Thymus (tissue), 11 donors: ENCODE measurements at regions not wholly inside any gene's neighbourhood (a gene's known extent, or its start where the extent isn't known, plus 50 kb on each side); places are given as distances from the start of the nearest gene placed in this dataset.

Experiments
- DNase-seq, 9 donors: peaks; one replicate each; pipeline ENCODE4 v3.0.0-alpha.2; 2013; ENCODE audit warnings: low spot score in 9 of 9, low read depth in 6 of 9, missing footprints in 1 of 9
- H3K27ac ChIP-seq, 2 donors: one replicate each; pipeline ENCODE4 v1.5.1; 2013; ENCODE audit warnings: control low read depth in 1 of 2, low read depth in 1 of 2, low read length in 1 of 2, mild to moderate bottlenecking in 1 of 2, moderate library complexity in 1 of 2
- H3K27me3 ChIP-seq, 2 donors: one replicate each; pipeline ENCODE4 v1.5.1; 2013; ENCODE audit warnings: low read length in 1 of 2; ENCODE audit not compliant: control insufficient read depth in 2 of 2, insufficient read depth in 1 of 2
- H3K36me3 ChIP-seq, 2 donors: one replicate each; pipeline ENCODE4 v1.5.1; 2013; ENCODE audit warnings: low read length in 1 of 2, mild to moderate bottlenecking in 1 of 2, moderate library complexity in 1 of 2; ENCODE audit not compliant: control insufficient read depth in 2 of 2, insufficient read depth in 2 of 2
- H3K4me1 ChIP-seq, 2 donors: one replicate each; pipeline ENCODE4 v1.5.1; 2013; ENCODE audit warnings: low read length in 2 of 2; ENCODE audit not compliant: control insufficient read depth in 2 of 2, insufficient read depth in 2 of 2
- H3K4me3 ChIP-seq, 2 donors: one replicate each; pipeline ENCODE4 v1.5.1; 2013; ENCODE audit warnings: low read length in 2 of 2, control low read depth in 1 of 2, mild to moderate bottlenecking in 1 of 2
- H3K9me3 ChIP-seq, 2 donors: one replicate each; pipeline ENCODE4 v1.5.1; 2013; ENCODE audit warnings: low read length in 1 of 2, mild to moderate bottlenecking in 1 of 2; ENCODE audit not compliant: control insufficient read depth in 2 of 2, insufficient read depth in 1 of 2
- WGBS: extraction: QIAGEN DNeasy Blood & Tissue Kit; methylation state at CpG from one replicate; pipeline ENCODE4 v1.1.7; 2013; 5-methylcytosine and 5-hydroxymethylcytosine counted together
- donor health status: healthy.

DNA sequence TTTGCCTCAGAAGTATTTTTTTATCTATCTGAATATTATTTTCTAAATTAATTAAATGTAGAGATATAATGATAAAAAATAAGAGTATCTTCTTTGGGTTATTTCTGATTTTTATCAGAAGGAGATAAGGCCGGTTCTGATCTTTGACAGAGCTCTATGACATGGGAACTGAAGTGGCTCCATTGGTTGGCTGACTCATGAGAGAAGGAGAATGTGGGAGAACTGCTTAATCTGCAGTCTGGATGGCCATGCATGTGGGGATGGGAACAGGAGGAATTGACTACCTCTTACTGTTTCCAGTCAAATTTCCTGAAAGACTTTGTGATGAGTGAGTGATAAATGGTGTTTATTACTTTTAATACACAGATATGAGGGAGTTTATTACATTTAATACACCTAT is 155.8 kb upstream of the ATP2B1 start:
- Histone ChIP-seq H3K27me3 (no peaks in the 10 kb centered on the region), H3K9me3 (no peaks in the 10 kb centered on the region), H3K27ac (peak overlapping the region; percentile 71 to 87), H3K4me3 (no peak overlapping the region), H3K4me1 (peaks cover 2 to 26% of the 10 kb centered on the region in 2 donors), H3K36me3 (no peaks in the 10 kb centered on the region)
- DNase-seq = no peak
- WGBS = 91% methylated on average over 1 of the region's 1 CpG

DNA sequence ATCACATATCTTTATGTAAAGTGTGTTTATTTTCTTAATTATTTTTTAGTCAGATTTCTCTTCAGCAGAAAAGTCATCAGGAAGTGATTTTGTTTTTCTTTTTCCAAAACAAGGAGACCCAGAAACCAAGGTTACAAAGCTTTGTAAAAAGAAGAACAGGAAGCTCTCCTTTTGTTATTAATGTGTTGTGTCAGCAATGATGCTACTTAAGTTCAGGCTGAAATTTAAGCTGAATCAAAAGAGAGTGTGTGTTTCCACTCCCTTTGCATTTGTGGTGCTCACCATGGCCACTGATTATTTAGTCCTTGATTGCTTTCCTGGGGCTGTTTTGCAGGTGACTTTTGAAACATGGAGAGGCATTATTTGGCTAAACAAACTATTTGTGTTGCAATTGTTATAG is 155.3 kb upstream of the ATP2B1 start:
- Histone ChIP-seq H3K27me3 (no peaks in the 10 kb centered on the region), H3K36me3 (no peaks in the 10 kb centered on the region), H3K4me3 (no peak overlapping the region), H3K4me1 (peaks cover 2 to 26% of the 10 kb centered on the region in 2 donors), H3K27ac (peak overlapping the region; percentile 74 to 87), H3K9me3 (no peaks in the 10 kb centered on the region)
- DNase-seq = peak in 1 of 9 donors; percentile 62

DNA sequence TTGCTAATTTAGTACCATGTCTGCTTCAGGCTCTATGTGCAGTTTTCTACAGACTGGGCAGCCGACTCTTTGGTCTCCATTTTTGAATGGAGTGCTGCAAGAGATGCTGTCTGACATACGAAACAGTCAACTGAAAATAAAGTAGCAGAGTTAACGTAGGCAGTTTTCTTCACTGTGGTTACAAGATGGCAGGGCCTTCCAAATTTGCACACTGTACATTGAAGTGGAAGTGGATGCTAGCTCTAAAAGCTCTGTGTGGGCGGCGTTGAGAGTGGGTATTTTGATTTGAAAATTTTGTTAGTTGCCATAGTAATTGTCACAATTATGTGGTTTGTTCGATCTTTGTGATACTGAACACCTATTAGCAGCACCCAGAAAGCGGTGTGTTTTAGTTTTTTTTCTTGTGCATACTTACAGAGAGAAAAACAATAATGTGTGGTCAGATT is 154.9 kb upstream of the ATP2B1 start:
- H3K4me3 ChIP-seq = no peak overlapping the region

DNA sequence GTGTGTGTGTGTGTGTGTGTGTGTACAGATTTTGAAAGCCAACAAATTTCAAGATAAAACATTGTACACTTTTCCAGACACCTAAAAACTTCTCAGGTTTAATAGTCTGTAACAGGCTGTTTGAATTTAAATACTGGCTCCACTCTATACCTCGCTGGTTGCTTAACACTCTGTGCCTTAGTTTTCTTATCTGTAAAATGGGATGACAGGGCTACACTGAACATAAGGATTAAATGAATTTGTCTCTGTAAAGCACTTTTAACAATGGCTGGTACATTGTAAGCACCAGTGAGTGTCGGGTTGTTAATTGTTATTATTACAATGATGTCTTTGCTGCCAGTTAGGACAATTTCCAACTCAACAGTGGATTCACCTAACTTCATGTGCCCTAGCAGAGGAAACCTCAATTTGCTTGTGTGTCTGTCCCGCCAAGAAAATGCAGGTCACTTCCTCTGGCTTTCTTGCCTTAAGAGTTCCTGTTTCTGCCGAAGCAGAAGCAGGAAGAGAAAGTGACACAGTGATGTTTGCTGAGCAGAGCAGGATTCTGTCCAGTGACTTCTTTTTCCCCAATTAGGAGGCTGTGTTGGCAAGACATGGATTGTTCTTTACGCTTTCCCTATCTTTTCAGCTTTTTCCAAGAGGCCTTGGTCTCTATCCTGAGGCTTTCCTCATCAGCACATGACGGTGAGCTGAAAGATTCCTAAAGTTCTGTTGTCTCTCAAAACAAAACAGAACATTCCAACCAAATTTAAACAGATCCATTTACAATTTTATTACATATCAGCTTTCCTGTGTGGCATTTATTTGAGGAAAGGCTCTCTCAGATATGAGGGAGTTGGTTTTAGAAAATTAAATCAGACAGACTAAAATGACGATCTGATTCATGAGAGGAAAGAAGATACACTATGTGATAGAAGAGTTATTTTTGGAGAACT is 154.1 kb upstream of the ATP2B1 start:
- Histone ChIP-seq H3K27me3 (no peaks in the 10 kb centered on the region), H3K9me3 (no peaks in the 10 kb centered on the region), H3K4me1 (peaks cover 2 to 26% of the 10 kb centered on the region in 2 donors), H3K27ac (peak overlapping the region; percentile 87 to 88), H3K4me3 (peak overlapping the region; percentile 21 to 26), H3K36me3 (no peaks in the 10 kb centered on the region)
- WGBS = 45% methylated on average over 7 of the region's 7 CpGs
- peak in 6 of 9 donors; percentile 56 to 84 (median 62) for DNase-seq

More for the DNA sequence above, 154.9 kb upstream of the ATP2B1 start:
- Histone ChIP-seq H3K27me3 (no peaks in the 10 kb centered on the region), H3K4me1 (peaks cover 2 to 26% of the 10 kb centered on the region in 2 donors), H3K36me3 (no peaks in the 10 kb centered on the region), H3K9me3 (no peaks in the 10 kb centered on the region), H3K27ac (peak overlapping the region; percentile 87 to 88)
- WGBS = 69% methylated on average over 7 of the region's 7 CpGs
- DNase-seq = peak in 4 of 9 donors; percentile 37 to 75 (median 54)

DNA sequence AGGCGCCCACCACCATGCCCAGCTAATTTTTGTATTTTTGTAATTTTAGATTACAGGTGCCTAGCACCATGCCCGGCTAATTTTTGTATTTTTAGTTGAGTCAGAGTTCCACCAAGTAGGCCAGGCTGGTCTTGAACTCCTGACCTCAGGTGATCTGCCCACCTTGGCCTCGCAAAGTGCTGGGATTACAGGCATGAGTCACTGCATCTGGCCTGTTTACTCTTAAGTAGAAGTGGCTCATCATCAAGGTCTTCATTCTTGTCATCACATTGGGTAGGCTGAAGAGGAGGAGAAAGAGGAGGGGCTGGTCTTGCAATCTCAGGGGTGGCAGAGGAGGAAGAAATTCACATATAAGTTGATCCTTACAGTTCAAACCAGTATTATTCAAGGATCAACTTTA is 152.4 kb upstream of the ATP2B1 start:
- no peak for DNase-seq
- Histone ChIP-seq H3K4me1 (peaks cover 7 to 38% of the 10 kb centered on the region in 2 donors), H3K4me3 (no peak overlapping the region), H3K9me3 (no peaks in the 10 kb centered on the region), H3K27me3 (no peaks in the 10 kb centered on the region), H3K27ac (no peak overlapping the region), H3K36me3 (no peaks in the 10 kb centered on the region)
- 98% methylated on average over 3 of the region's 3 CpGs for WGBS

DNA sequence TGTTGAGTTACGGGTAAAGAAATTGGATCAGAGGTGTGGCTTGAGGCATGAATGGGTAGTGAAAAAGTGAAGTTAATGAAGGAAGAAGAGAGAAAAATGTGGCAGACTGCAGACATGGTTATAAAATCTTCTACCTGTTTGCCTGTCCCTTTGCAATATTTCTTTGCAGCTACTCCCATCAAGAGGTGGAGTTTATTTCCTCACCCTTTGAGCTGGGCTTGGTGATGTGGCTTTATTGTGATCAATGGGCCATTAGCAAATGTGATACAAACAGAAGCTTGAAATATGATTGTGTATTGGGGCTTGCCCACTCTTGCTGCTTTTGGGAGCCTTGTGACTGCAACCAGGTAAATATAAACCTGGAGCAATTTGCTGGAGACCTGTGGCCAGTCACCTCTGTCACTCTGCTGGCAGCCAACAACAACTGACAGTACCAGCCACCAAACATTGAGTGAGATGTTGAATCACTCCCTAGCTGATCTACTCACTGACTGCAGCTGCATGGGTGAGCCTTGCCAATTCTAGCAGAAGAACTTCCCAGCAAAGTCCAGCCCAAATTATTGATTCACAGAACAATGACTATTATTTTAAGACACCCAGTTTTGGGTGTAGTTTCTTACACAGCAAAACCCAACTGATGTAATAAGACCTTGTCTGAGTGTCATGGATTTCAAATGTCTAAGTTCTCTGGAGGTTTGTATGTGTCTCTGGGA is 151.0 kb upstream of the ATP2B1 start:
- no peaks in the 10 kb centered on the region for H3K27me3 ChIP-seq
- H3K4me1 ChIP-seq = peaks cover 11 to 45% of the 10 kb centered on the region in 2 donors
- no peak overlapping the region for H3K4me3 ChIP-seq
- no peaks in the 10 kb centered on the region for H3K36me3 ChIP-seq
- H3K27ac ChIP-seq = no peak overlapping the region
- no peaks in the 10 kb centered on the region for H3K9me3 ChIP-seq
- 48% methylated on average over 1 of the region's 1 CpG for WGBS
- no peak for DNase-seq

DNA sequence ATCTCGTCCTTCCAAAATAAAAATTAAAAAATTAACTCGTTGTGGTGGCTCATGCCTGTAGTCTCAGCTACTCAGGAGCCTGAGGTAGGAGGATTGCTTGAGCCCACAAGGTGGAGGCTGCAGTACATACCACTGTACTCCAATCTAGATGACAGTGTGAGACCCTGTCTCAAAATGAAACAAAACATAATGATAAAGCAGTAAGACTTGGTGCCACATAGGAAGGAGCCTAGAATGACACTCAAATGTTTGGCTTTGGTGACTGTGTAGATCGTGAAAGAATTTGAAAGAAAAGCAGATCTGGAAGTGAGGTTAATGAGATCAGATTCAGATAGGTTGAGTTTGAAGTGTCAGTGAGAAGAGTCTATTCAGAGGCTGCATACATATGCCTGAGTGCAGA is 150.1 kb upstream of the ATP2B1 start:
- Histone ChIP-seq H3K9me3 (no peaks in the 10 kb centered on the region), H3K27me3 (no peaks in the 10 kb centered on the region), H3K4me1 (peaks cover 8 to 41% of the 10 kb centered on the region in 2 donors), H3K36me3 (no peaks in the 10 kb centered on the region), H3K27ac (no peak overlapping the region), H3K4me3 (no peak overlapping the region)
- DNase-seq = no peak
- WGBS = 92% methylated on average over 3 of the region's 3 CpGs

DNA sequence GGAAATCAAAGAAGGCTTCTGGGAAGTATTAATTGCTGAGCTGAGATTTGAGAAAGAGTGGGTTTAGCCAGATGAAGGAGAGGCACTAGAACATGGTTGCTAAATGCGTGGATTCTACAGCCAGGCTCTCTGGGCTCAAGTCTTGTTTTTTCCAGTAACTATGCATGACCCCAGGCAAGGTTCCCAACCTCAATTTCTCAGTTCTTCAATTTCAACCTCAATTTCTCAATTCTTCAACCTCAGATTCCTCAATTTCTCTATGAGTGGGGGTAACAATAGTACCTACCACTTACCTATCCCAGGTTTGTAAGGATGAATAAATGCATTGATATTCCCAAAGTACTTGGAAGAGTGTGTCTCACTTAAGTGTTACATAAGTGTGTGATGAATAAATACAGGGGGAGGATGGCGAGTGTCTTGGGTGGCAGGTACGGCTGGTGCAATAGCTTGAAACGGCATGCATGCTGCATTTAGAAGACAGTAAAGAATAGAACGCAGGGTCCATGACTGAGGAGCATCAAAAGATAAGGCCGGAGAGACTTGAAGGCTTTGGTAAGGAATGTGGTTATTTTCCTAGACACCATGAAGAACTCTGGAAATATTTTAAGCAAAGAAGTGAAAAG is 149.1 kb upstream of the ATP2B1 start:
- 94% methylated on average over 6 of the region's 6 CpGs for WGBS
- H3K27me3 ChIP-seq = no peaks in the 10 kb centered on the region
- no peak overlapping the region for H3K4me3 ChIP-seq

More for the DNA sequence above, 149.1 kb upstream of the ATP2B1 start:
- no peaks in the 10 kb centered on the region for H3K9me3 ChIP-seq
- H3K36me3 ChIP-seq = no peaks in the 10 kb centered on the region
- H3K27ac ChIP-seq = no peak overlapping the region
- H3K4me1 ChIP-seq = peaks cover 8 to 32% of the 10 kb centered on the region in 2 donors
- DNase-seq = no peak
